SK-N-SH (cell line): ENCODE measurements at regions not wholly inside any gene's neighbourhood (a gene's known extent, or its start where the extent isn't known, plus 50 kb on each side); places are given as distances from the start of the nearest gene placed in this dataset.

Experiments
- CTCF ChIA-PET: fragments of 300-600, 350-600 bp; formaldehyde crosslinking; extraction: SDS; loops from one replicate; lab custom pipeline; 2021; lab: Yijun Ruan, JAX
- POLR2A ChIA-PET: fragments of 350-600 bp; sonication (Branson Sonifier 250); formaldehyde crosslinking; extraction: SDS; loops from one replicate; lab custom pipeline; 2020; ENCODE audit warnings: antibody characterized with exemption, inconsistent platforms; lab: Yijun Ruan, JAX
- DNase-seq: peaks from one replicate; pipeline ENCODE4 v3.0.0; 2012
- H2AFZ ChIP-seq: fragments of 200-600 bp; sonication (generic); 2 replicates; pipeline ENCODE4 v1.8.1; 2016; ENCODE audit warnings: antibody characterized with exemption, mild to moderate bottlenecking, low read depth
- H3F3A ChIP-seq: fragments of 200-600 bp; sonication (generic); replicated peaks from 2 replicates; pipeline ENCODE3; 2016; ENCODE audit warnings: antibody characterized with exemption, mild to moderate bottlenecking; ENCODE audit not compliant: insufficient read depth
- H3K27ac ChIP-seq, 2 experiments: fragments of 200-500 bp in 1 of 2; fragments of 200-600 bp in 1 of 2; sonication (Bioruptor generic) in 1 of 2; sonication (generic), shearing (Covaris generic) in 1 of 2; 2 replicates each; pipeline versions ENCODE4 v1.5.1 to v1.6.1; 2014 to 2016; ENCODE audit warnings: low read depth in 2 of 2, inconsistent platforms in 1 of 2, low read length in 1 of 2, mild to moderate bottlenecking in 1 of 2, mixed read lengths in 1 of 2
- H3K27me3 ChIP-seq: fragments of 200-600 bp; sonication (generic), shearing (Covaris generic); 2 replicates; pipeline ENCODE4 v1.6.1; 2016; ENCODE audit warnings: mixed run types; ENCODE audit not compliant: insufficient read depth
- H3K36me3 ChIP-seq, 2 experiments: fragments of 200-500 bp in 1 of 2; fragments of 200-600 bp in 1 of 2; sonication (Bioruptor generic) in 1 of 2; sonication (generic) in 1 of 2; replicated peaks in 1 of 2; 2 replicates each; pipeline versions ENCODE3 to v1.5.1; 2014 to 2016; ENCODE audit warnings: low read length in 1 of 2, mild to moderate bottlenecking in 1 of 2; ENCODE audit not compliant: insufficient read depth in 2 of 2, control insufficient read depth in 1 of 2
- H3K4me1 ChIP-seq, 2 experiments: fragments of 200-500 bp in 1 of 2; fragments of 200-600 bp in 1 of 2; sonication (Bioruptor generic) in 1 of 2; sonication (generic), shearing (Covaris generic) in 1 of 2; 2 replicates each; pipeline versions ENCODE4 v1.5.1 to v1.6.1; 2014 to 2016; ENCODE audit warnings: low read depth in 1 of 2, low read length in 1 of 2, mixed run types in 1 of 2; ENCODE audit not compliant: insufficient read depth in 2 of 2, control insufficient read depth in 1 of 2
- H3K4me2 ChIP-seq: fragments of 200-600 bp; sonication (generic), shearing (Covaris generic); 2 replicates; pipeline ENCODE4 v1.6.1; 2017; ENCODE audit warnings: mixed run types
- H3K4me3 ChIP-seq, 2 experiments: fragments of 200-500 bp in 1 of 2; fragments of 200-600 bp in 1 of 2; sonication (Bioruptor generic) in 1 of 2; sonication (generic), shearing (Covaris generic) in 1 of 2; 2 replicates each; pipeline versions ENCODE4 v1.5.1 to v1.8.1; 2014 to 2016; ENCODE audit warnings: low read depth in 2 of 2, inconsistent platforms in 1 of 2, low read length in 1 of 2, mild to moderate bottlenecking in 1 of 2, mixed read lengths in 1 of 2, moderate library complexity in 1 of 2
- H3K79me2 ChIP-seq: fragments of 200-600 bp; sonication (generic); 2 replicates; pipeline ENCODE4 v1.8.1; 2017; ENCODE audit warnings: mild to moderate bottlenecking; ENCODE audit not compliant: insufficient read depth
- H3K9ac ChIP-seq: fragments of 200-600 bp; sonication (generic); 2 replicates; pipeline ENCODE4 v1.6.1; 2017; ENCODE audit warnings: mixed run types
- H3K9me2 ChIP-seq: fragments of 200-600 bp; sonication (generic); 2 replicates; pipeline ENCODE4 v1.6.1; 2017; ENCODE audit warnings: mixed run types
- H3K9me3 ChIP-seq: fragments of 200-600 bp; sonication (generic); 2 replicates; pipeline ENCODE4 v1.6.1; 2017; ENCODE audit warnings: mixed run types, mild to moderate bottlenecking, moderate library complexity
- H4K20me1 ChIP-seq: fragments of 200-600 bp; sonication (generic); 2 replicates; pipeline ENCODE4 v1.6.1; 2017; ENCODE audit warnings: mild to moderate bottlenecking, mixed run types; ENCODE audit not compliant: insufficient read depth
- ELF1 ChIP-seq: IDR thresholded peaks from 2 replicates; pipeline ENCODE4 v1.4.0; 2012
- EP300 ChIP-seq, 2 experiments: IDR thresholded peaks; 2 replicates each; pipeline versions ENCODE4 v1.4.0 to v1.6.1; 2012; ENCODE audit warnings: borderline replicate concordance in 1 of 2, low read depth in 1 of 2, low read length in 1 of 2
- EZH2phosphoT487 ChIP-seq: fragments of 200-600 bp; sonication (generic); IDR thresholded peaks from 2 replicates; pipeline ENCODE4 v1.6.1; 2017; ENCODE audit warnings: low read depth, mixed run types, mild to moderate bottlenecking, antibody characterized with exemption, moderate library complexity, borderline replicate concordance
- FOSL2 ChIP-seq: IDR thresholded peaks from 2 replicates; pipeline ENCODE4 v1.4.0; 2012; ENCODE audit warnings: low read depth, mild to moderate bottlenecking, moderate library complexity, borderline replicate concordance
- FOXJ3 ChIP-seq: sonication (generic); formaldehyde crosslinking; IDR thresholded peaks from 2 replicates; pipeline ENCODE4 v1.5.1; 2020; ENCODE audit warnings: mild to moderate bottlenecking, missing genetic modification reagents
- FOXM1 ChIP-seq: IDR thresholded peaks from 2 replicates; pipeline ENCODE4 v1.4.0; 2012; ENCODE audit warnings: low read depth, mild to moderate bottlenecking
- GATA2 ChIP-seq: sonication (generic); formaldehyde crosslinking; IDR thresholded peaks from 2 replicates; pipeline ENCODE4 v1.5.0; 2020; ENCODE audit warnings: mild to moderate bottlenecking, missing genetic modification reagents
- JUND ChIP-seq: IDR thresholded peaks from 2 replicates; pipeline ENCODE4 v1.4.0; 2012
- MEF2A ChIP-seq: IDR thresholded peaks from 2 replicates; pipeline ENCODE4 v1.4.0; 2012; ENCODE audit warnings: low read depth, borderline replicate concordance
- MXI1 ChIP-seq: IDR thresholded peaks from 2 replicates; pipeline ENCODE4 v1.6.1; 2012; ENCODE audit warnings: mild to moderate bottlenecking, low read depth, low read length, improper control_type of control experiment
- NFIC ChIP-seq: IDR thresholded peaks from 2 replicates; pipeline ENCODE4 v1.4.0; 2012; ENCODE audit warnings: borderline replicate concordance
- NRF1 ChIP-seq: IDR thresholded peaks from 2 replicates; pipeline ENCODE4 v1.6.1; 2012; ENCODE audit warnings: low read depth, mild to moderate bottlenecking, low read length
- POLR2AphosphoS5 ChIP-seq: IDR thresholded peaks from 2 replicates; pipeline ENCODE4 v1.6.1; 2012; ENCODE audit warnings: low read depth, low read length
- RAD21 ChIP-seq: IDR thresholded peaks from 2 replicates; pipeline ENCODE4 v1.6.1; 2012; ENCODE audit warnings: mild to moderate bottlenecking, low read length
- RFX5 ChIP-seq: IDR thresholded peaks from 2 replicates; pipeline ENCODE4 v1.6.1; 2012; ENCODE audit warnings: mild to moderate bottlenecking, improper control_type of control experiment, low read length
- TAF1 ChIP-seq: IDR thresholded peaks from 2 replicates; pipeline ENCODE4 v1.6.1; 2012; ENCODE audit warnings: low read depth, mild to moderate bottlenecking, low read length, moderate library complexity, borderline replicate concordance
- TCF12 ChIP-seq: IDR thresholded peaks from 2 replicates; pipeline ENCODE4 v1.4.0; 2012
- TEAD4 ChIP-seq: IDR thresholded peaks from 2 replicates; pipeline ENCODE4 v1.4.0; 2012; ENCODE audit warnings: mild to moderate bottlenecking, borderline replicate concordance; ENCODE audit not compliant: insufficient read depth
- WGBS: methylation state at CpG from one replicate; pipeline ENCODE4 v1.1.6; 2017; ENCODE audit warnings: low lambda C conversion rate; 5-methylcytosine and 5-hydroxymethylcytosine counted together
- TF ChIP-seq, protein P1 (sequence below): IDR thresholded peaks from 2 replicates; pipeline ENCODE4; 2012
- TF ChIP-seq, protein P2 (sequence below): IDR thresholded peaks from 2 replicates; pipeline ENCODE4 v1.4.0; 2012; ENCODE audit warnings: low read depth, borderline replicate concordance
- TF ChIP-seq, protein P3 (sequence below): IDR thresholded peaks from 2 replicates; pipeline ENCODE4 v1.4.0; 2012; ENCODE audit warnings: low read depth
- TF ChIP-seq, protein P4 (sequence below): fragments of 150-350 bp; IDR thresholded peaks from 2 replicates; pipeline ENCODE4 v1.6.1; 2016; ENCODE audit warnings: mild to moderate bottlenecking, low read depth, low read length
- TF ChIP-seq, protein P5 (sequence below): IDR thresholded peaks from 2 replicates; pipeline ENCODE4 v1.4.0; 2012; ENCODE audit warnings: low read depth, borderline replicate concordance

DNA sequence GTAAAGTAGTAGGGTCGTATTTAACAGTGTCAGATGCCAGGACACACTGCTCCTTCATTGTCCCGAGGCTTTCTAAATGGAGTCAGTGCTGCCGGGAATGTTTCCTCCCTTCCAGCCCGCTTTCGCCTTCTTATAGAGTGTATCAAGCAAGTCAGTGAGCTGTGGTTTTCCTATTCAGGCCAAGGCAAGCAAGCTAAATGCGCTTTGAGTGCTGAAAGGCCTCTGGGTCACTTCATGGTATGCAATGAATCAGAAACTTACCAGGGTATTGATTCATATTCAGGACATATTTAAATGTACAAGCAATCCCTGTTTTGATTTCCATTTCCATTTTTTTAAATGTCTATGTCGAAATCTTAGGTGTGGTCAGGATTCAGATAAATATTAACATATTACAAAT, 327.9 kb upstream of the SOX9 start:
- H3K9me2 ChIP-seq: no peaks in the 10 kb centered on the region
- no peaks in the 10 kb centered on the region for H3K36me3 ChIP-seq
- H3F3A ChIP-seq: no peaks in the 10 kb centered on the region
- POLR2A ChIA-PET: no interaction called here
- H3K4me3 ChIP-seq: no peak overlapping the region
- peak; percentile 76; the same call in 1 of the 2 replicates for TF ChIP-seq FOSL2
- TF ChIP-seq TAF1: 0 out of 2 replicates have a peak, but pooled peaks have one; percentile 14
- TF ChIP-seq EZH2phosphoT487: no peak
- TF ChIP-seq NRF1: no peak
- TF ChIP-seq, protein P1, sequence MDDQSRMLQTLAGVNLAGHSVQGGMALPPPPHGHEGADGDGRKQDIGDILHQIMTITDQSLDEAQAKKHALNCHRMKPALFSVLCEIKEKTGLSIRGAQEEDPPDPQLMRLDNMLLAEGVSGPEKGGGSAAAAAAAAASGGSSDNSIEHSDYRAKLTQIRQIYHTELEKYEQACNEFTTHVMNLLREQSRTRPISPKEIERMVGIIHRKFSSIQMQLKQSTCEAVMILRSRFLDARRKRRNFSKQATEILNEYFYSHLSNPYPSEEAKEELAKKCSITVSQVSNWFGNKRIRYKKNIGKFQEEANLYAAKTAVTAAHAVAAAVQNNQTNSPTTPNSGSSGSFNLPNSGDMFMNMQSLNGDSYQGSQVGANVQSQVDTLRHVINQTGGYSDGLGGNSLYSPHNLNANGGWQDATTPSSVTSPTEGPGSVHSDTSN: peak; percentile 87
- peak in 1 of 2 experiments; percentile 49; a peak in 1 of 4 replicates for TF ChIP-seq EP300 (IDR thresholded peaks at IDR 0.05; ENCODE audit: borderline replicate concordance in 1 of 2, low read depth in 1 of 2, low read length in 1 of 2)
- no peak for TF ChIP-seq MXI1
- TF ChIP-seq, protein P2, sequence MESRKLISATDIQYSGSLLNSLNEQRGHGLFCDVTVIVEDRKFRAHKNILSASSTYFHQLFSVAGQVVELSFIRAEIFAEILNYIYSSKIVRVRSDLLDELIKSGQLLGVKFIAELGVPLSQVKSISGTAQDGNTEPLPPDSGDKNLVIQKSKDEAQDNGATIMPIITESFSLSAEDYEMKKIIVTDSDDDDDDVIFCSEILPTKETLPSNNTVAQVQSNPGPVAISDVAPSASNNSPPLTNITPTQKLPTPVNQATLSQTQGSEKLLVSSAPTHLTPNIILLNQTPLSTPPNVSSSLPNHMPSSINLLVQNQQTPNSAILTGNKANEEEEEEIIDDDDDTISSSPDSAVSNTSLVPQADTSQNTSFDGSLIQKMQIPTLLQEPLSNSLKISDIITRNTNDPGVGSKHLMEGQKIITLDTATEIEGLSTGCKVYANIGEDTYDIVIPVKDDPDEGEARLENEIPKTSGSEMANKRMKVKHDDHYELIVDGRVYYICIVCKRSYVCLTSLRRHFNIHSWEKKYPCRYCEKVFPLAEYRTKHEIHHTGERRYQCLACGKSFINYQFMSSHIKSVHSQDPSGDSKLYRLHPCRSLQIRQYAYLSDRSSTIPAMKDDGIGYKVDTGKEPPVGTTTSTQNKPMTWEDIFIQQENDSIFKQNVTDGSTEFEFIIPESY: peak; percentile 38; the same call in 1 of the 2 replicates
- no peak for TF ChIP-seq MEF2A
- no peak for TF ChIP-seq FOXJ3 (CRISPR knock-in tag)
- TF ChIP-seq POLR2AphosphoS5: peak; percentile 17; the same call in 1 of the 2 replicates
- TF ChIP-seq, protein P3, sequence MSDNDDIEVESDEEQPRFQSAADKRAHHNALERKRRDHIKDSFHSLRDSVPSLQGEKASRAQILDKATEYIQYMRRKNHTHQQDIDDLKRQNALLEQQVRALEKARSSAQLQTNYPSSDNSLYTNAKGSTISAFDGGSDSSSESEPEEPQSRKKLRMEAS: no peak
- TF ChIP-seq GATA2: no peak
- peak; percentile 80 for TF ChIP-seq TCF12
- TF ChIP-seq TEAD4: peak; percentile 70; the same call in 1 of the 2 replicates
- TF ChIP-seq, protein P4, sequence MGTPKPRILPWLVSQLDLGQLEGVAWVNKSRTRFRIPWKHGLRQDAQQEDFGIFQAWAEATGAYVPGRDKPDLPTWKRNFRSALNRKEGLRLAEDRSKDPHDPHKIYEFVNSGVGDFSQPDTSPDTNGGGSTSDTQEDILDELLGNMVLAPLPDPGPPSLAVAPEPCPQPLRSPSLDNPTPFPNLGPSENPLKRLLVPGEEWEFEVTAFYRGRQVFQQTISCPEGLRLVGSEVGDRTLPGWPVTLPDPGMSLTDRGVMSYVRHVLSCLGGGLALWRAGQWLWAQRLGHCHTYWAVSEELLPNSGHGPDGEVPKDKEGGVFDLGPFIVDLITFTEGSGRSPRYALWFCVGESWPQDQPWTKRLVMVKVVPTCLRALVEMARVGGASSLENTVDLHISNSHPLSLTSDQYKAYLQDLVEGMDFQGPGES: no peak
- TF ChIP-seq JUND: peak; percentile 64
- TF ChIP-seq, protein P5, sequence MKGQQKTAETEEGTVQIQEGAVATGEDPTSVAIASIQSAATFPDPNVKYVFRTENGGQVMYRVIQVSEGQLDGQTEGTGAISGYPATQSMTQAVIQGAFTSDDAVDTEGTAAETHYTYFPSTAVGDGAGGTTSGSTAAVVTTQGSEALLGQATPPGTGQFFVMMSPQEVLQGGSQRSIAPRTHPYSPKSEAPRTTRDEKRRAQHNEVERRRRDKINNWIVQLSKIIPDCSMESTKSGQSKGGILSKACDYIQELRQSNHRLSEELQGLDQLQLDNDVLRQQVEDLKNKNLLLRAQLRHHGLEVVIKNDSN: no peak
- TF ChIP-seq NFIC: peak; percentile 76
- TF ChIP-seq FOXM1: 0 out of 2 replicates have a peak, but pooled peaks have one; percentile 50
- TF ChIP-seq RFX5: no peak
- TF ChIP-seq RAD21: no peak
- TF ChIP-seq ELF1: no peak
- peaks cover 0 to 4% of the 10 kb centered on the region in 2 experiments; a peak in 1 of 4 replicates for H3K4me1 ChIP-seq
- no peak overlapping the region for H3K4me2 ChIP-seq
- DNase-seq: no peak
- H3K9me3 ChIP-seq: no peaks in the 10 kb centered on the region
- no peaks in the 10 kb centered on the region for H3K79me2 ChIP-seq
- no peak overlapping the region for H3K9ac ChIP-seq
- no peak overlapping the region for H2AFZ ChIP-seq
- CTCF ChIA-PET: no interaction called here
- no peaks in the 10 kb centered on the region for H3K27me3 ChIP-seq
- WGBS: 51% methylated on average over 7 of the region's 7 CpGs
- H4K20me1 ChIP-seq: no peaks in the 10 kb centered on the region
- no peak overlapping the region for H3K27ac ChIP-seq
